HUES48 (cell line): ENCODE measurements at regions not wholly inside any gene's neighbourhood (a gene's known extent, or its start where the extent isn't known, plus 50 kb on each side); places are given as distances from the start of the nearest gene placed in this dataset.

ENCODE experiments used
- H3K27ac ChIP-seq: one replicate; pipeline ENCODE4 v1.7.0; 2013; ENCODE audit warnings: low read depth, low read length, inconsistent platforms
- H3K27me3 ChIP-seq: 2 replicates; pipeline ENCODE4 v1.6.1; 2013; ENCODE audit warnings: mild to moderate bottlenecking, low read length; ENCODE audit not compliant: control insufficient read depth, insufficient read depth
- H3K36me3 ChIP-seq: 2 replicates; pipeline ENCODE4 v1.6.1; 2013; ENCODE audit warnings: low read length; ENCODE audit not compliant: control insufficient read depth, insufficient read depth
- H3K4me1 ChIP-seq: 2 replicates; pipeline ENCODE4 v1.6.1; 2013; ENCODE audit warnings: mild to moderate bottlenecking, low read length; ENCODE audit not compliant: control insufficient read depth, insufficient read depth
- H3K4me3 ChIP-seq: 2 replicates; pipeline ENCODE4 v1.5.1; 2013; ENCODE audit warnings: mild to moderate bottlenecking, low read depth, low read length
- H3K9ac ChIP-seq: 2 replicates; pipeline ENCODE4 v1.6.1; 2013; ENCODE audit warnings: mild to moderate bottlenecking, low read depth, low read length, moderate library complexity
- H3K9me3 ChIP-seq: 2 replicates; pipeline ENCODE4 v1.6.1; 2013; ENCODE audit warnings: low read length; ENCODE audit not compliant: control insufficient read depth, insufficient read depth

- no peak overlapping the region for H3K9ac ChIP-seq
- H3K27me3 ChIP-seq, result no peaks in the 10 kb centered on the region
- H3K9me3 ChIP-seq, result no peaks in the 10 kb centered on the region
- H3K27ac ChIP-seq, result no peak overlapping the region
- H3K36me3 ChIP-seq, result no peaks in the 10 kb centered on the region
- peaks cover 29% of the 10 kb centered on the region for H3K4me1 ChIP-seq
- no peak overlapping the region for H3K4me3 ChIP-seq
Measured at GRCh38 chr10:111131168-111131799, 54.5 kb downstream of the ADRA2A start.

- no peak overlapping the region for H3K4me3 ChIP-seq
- H3K9ac ChIP-seq, result no peak overlapping the region
- H3K27ac ChIP-seq, result peak overlapping the region; percentile 89
- no peaks in the 10 kb centered on the region for H3K36me3 ChIP-seq
- H3K9me3 ChIP-seq, result no peaks in the 10 kb centered on the region
- H3K4me1 ChIP-seq, result peaks cover 31% of the 10 kb centered on the region
- H3K27me3 ChIP-seq, result no peaks in the 10 kb centered on the region
Measured at GRCh38 chr10:111137007-111137406, 60.2 kb downstream of the ADRA2A start.

DNA sequence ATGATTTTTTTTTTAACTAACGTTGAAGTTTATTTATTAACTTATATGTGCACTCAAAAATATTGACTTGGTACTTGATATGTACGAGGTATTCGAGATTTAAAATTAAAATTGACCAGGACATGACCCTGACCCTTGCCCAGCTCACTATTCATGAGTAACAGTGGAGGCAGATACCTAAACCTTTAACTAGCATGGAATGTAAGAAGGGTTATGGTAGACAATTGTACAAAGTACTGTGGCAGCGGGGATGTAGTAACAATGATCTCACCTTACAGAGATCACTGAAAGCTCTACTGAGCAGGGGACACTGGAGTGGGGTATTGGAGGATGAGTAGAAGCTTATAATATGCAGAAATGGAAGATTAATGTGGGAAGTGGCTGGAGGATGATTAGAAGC, 60.8 kb downstream of the ADRA2A start:
- Histone ChIP-seq H3K27me3 (no peaks in the 10 kb centered on the region), H3K4me1 (peaks cover 32% of the 10 kb centered on the region), H3K9ac (peak overlapping the region; percentile 3; the same call in 1 of the 2 replicates), H3K9me3 (no peaks in the 10 kb centered on the region), H3K27ac (peak overlapping the region; percentile 89), H3K4me3 (0 out of 2 replicates have a peak overlapping the region, but pooled peaks have one; percentile 27), H3K36me3 (no peaks in the 10 kb centered on the region)

DNA sequence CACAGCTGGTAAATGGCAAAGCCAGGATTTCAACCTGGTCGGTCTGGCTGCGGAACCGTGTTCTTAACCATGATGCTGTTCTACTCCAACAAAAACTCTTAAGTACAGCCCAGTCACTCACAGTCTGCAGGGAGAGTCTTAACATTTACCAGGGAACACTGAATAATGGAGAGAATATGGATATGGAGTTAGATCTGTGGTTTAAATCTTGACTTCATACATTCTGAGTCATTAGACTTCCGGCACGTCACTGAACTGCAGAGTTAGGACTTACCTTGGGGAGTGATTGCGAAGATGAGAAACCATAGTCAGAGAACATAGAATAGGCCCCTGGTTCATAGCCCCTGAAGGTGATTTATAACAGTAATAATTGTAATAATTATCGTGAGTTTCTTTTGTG, 61.7 kb downstream of the ADRA2A start:
- Histone ChIP-seq H3K9me3 (no peaks in the 10 kb centered on the region), H3K4me3 (no peak overlapping the region), H3K27me3 (no peaks in the 10 kb centered on the region), H3K27ac (no peak overlapping the region), H3K4me1 (peaks cover 32% of the 10 kb centered on the region), H3K36me3 (no peaks in the 10 kb centered on the region), H3K9ac (no peak overlapping the region)

- Histone ChIP-seq H3K27me3 (no peaks in the 10 kb centered on the region), H3K4me1 (peaks cover 32% of the 10 kb centered on the region), H3K9ac (no peak overlapping the region), H3K9me3 (no peaks in the 10 kb centered on the region), H3K27ac (no peak overlapping the region), H3K4me3 (no peak overlapping the region), H3K36me3 (no peaks in the 10 kb centered on the region)
Measured at GRCh38 chr10:111139567-111139966, 62.7 kb downstream of the ADRA2A start.

DNA sequence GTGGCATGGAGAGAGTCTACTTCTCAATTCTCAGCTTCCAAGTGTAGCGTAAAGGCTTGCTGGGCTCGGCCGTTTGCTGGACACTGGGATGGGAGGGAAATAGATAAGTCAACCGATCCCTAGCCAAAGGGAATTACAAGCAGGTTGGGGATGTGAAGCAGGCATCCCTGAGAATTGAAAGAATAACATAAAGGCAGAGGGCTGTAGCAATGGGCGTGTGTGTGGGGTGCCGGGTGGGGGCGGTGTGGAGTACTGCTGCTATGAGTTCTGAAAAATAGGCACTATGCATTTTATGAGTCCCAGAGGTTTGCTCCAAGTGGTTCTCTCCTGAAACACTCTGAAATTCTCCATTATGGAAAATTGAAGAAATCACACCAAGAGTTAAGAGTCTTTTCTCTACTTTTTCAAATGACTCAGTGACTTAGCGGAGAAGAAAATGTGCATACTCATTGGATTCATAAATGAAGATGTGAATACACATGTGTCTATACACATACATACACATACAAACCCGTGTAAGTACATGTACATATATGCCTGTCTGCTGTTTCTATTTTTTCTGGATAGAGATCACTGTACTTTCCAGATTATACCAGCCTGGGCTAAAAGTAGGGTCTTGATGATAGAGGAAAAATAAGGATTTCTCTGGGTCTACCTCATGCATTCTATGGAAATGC, 65.4 kb downstream of the ADRA2A start:
- no peaks in the 10 kb centered on the region for H3K36me3 ChIP-seq
- H3K4me3 ChIP-seq, result no peak overlapping the region
- H3K27me3 ChIP-seq, result no peaks in the 10 kb centered on the region
- peaks cover 19% of the 10 kb centered on the region for H3K4me1 ChIP-seq
- no peak overlapping the region for H3K27ac ChIP-seq
- no peaks in the 10 kb centered on the region for H3K9me3 ChIP-seq
- no peak overlapping the region for H3K9ac ChIP-seq

DNA sequence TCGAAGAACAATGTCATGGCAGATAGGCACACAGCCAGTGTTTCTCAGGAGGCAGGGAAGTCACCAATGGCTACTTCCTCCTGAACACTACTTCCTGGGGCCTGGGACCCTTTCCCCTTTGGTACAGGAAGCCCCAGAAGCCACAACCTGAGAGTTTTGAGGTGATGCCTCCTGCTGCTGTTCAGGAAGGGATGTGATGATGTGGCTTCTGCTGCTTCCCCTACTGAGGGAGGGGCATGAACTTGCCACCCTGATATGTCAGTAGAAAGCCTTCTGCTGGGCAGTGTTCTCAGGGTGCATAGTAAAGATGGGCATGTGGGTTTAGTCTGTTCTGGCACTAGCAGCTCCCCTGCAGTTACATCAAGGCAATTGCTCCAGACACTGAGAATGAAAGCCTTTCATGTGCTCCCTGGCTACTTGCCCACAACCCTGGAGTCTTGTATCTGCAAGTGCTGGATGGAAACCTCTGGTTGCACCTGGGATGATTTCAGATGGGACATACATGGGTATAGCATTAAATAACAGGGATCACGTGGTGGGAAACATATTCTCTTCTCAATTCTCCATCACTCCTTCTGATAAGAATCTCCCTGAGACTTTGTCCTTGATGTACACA, 69.3 kb downstream of the ADRA2A start:
- no peaks in the 10 kb centered on the region for H3K27me3 ChIP-seq
- no peak overlapping the region for H3K4me3 ChIP-seq
- H3K9ac ChIP-seq, result no peak overlapping the region
- no peak overlapping the region for H3K27ac ChIP-seq
- H3K9me3 ChIP-seq, result no peaks in the 10 kb centered on the region
- H3K4me1 ChIP-seq, result peaks cover 4% of the 10 kb centered on the region; the same call in 1 of the 2 replicates
- no peaks in the 10 kb centered on the region for H3K36me3 ChIP-seq

- Histone ChIP-seq H3K9me3 (no peaks in the 10 kb centered on the region), H3K9ac (no peak overlapping the region), H3K27ac (no peak overlapping the region), H3K4me1 (no peaks in the 10 kb centered on the region), H3K4me3 (no peak overlapping the region), H3K27me3 (no peaks in the 10 kb centered on the region), H3K36me3 (no peaks in the 10 kb centered on the region)
Measured at GRCh38 chr10:111148025-111148424, 71.2 kb downstream of the ADRA2A start.

DNA sequence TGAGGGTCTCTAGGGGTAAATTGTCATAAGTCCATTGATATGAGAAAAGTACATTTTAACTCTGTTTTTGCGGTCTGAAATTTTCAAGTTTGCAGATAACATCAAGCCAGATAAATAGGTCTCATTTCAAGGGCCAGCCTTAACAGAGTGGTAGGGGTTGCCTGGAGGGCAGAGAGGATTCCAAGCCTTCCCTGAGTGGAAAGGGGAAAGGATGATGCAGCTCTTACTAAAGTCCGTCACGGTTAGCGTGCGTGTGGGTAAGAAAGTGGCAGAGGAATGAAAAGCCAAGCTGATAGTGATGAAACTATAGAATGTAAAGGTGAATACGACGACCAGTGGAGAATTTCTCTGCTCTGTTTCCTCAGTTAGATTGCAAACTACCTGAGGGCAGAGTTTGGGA, 71.6 kb downstream of the ADRA2A start:
- H3K27ac ChIP-seq, result no peak overlapping the region
- no peaks in the 10 kb centered on the region for H3K4me1 ChIP-seq
- no peaks in the 10 kb centered on the region for H3K36me3 ChIP-seq
- H3K4me3 ChIP-seq, result no peak overlapping the region
- H3K9me3 ChIP-seq, result no peaks in the 10 kb centered on the region
- no peak overlapping the region for H3K9ac ChIP-seq
- no peaks in the 10 kb centered on the region for H3K27me3 ChIP-seq

DNA sequence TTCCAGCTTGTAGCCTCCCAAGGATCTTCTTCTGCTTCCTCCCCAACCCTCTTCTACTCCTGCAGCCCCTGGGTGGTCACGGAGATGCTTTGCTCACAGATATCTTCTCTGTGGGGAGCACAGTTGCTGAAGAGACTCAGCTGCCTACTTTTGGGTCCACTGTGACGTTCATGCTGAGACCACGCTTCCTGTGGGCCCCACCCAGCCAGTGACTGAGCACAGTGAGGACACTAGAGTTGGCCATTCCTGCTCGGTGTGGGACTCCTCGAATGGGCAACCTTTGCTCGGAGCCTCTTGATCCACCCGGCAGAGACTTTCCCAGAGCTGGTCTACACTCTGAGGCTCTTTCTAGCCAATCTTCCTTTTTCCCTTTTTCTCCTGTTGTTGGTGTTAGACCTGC, 73.9 kb downstream of the ADRA2A start:
- Histone ChIP-seq H3K4me3 (no peak overlapping the region), H3K9ac (no peak overlapping the region), H3K4me1 (no peaks in the 10 kb centered on the region)

DNA sequence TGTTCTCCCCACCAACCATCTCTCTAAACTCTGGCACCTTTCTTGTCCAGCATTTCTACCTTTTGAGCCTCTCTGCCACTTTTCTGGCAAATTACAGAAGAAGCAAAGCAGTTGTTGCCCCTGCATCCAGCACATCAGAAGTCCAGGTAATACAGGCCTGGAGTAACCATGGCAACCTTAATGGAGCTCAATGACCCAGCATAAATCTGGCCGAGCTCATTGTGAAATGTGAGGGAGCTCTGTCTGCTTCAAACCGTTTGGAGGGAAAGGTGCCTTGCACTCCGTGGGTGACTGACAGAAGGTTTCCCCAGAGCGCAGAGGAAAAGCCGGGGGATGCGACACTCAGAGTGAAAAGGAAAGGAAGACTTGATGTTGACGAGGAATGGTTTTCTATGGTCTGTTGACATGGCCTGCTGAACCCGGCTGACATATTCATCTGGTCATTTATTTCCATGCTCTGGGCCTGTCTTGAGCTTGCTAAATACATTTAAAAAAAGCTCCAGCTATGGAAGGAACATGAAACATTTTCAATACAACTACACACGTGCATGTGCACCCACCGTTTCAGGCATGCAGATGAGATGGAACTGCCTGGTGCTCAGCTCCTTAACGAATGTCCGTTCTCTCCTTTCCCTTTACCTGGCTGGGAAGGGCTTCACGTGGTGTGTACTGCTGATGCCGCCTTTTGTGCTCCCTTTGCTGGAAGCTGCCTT, 74.9 kb downstream of the ADRA2A start:
- H3K4me3 ChIP-seq, result no peak overlapping the region
- H3K27me3 ChIP-seq, result no peaks in the 10 kb centered on the region
- no peak overlapping the region for H3K9ac ChIP-seq
- no peaks in the 10 kb centered on the region for H3K4me1 ChIP-seq
- H3K27ac ChIP-seq, result no peak overlapping the region
- H3K9me3 ChIP-seq, result no peaks in the 10 kb centered on the region
- no peaks in the 10 kb centered on the region for H3K36me3 ChIP-seq

More for the DNA sequence above, 73.9 kb downstream of the ADRA2A start:
- H3K9me3 ChIP-seq, result no peaks in the 10 kb centered on the region
- H3K27ac ChIP-seq, result no peak overlapping the region
- H3K27me3 ChIP-seq, result no peaks in the 10 kb centered on the region
- H3K36me3 ChIP-seq, result no peaks in the 10 kb centered on the region
